ENCODE measurements at regions not wholly inside any gene's neighbourhood (a gene's known extent, or its start where the extent isn't known, plus 50 kb on each side); places are given as distances from the start of the nearest gene placed in this dataset.
A peak's percentile ranks its signal among the peaks of the same experiment; 100 is the strongest.

GRCh38 chr3:102207151-102207571 lies 227.7 kb upstream of the ZPLD1 start (continued):
- TF ChIP-seq TCF12 (IDR thresholded peaks at IDR 0.05) (peak; percentile 54), YY1 (IDR thresholded peaks at IDR 0.05; ENCODE audit: low read depth) (no peak), JUND (IDR thresholded peaks at IDR 0.05) (peak; percentile 10; the same call in 1 of the 2 replicates), GATA2 (CRISPR knock-in tag; IDR thresholded peaks at IDR 0.05) (no peak), PBX3 (IDR thresholded peaks at IDR 0.05) (peak; percentile 68), POLR2AphosphoS5 (IDR thresholded peaks at IDR 0.05; ENCODE audit: low read depth, low read length) (no peak), SIN3A (IDR thresholded peaks at IDR 0.05; ENCODE audit: borderline replicate concordance, low read depth, low read length) (no peak), SMC3 (IDR thresholded peaks at IDR 0.05; ENCODE audit: low read depth, low read length) (no peak), RCOR1 (IDR thresholded peaks at IDR 0.05; ENCODE audit: low read length) (no peak), USF1 (IDR thresholded peaks at IDR 0.05; ENCODE audit: borderline replicate concordance, low read depth) (no peak), CHD2 (IDR thresholded peaks at IDR 0.05; ENCODE audit: low read length, partially characterized antibody) (no peak), GABPA (IDR thresholded peaks at IDR 0.05; ENCODE audit: low read depth) (no peak), RXRA (IDR thresholded peaks at IDR 0.05; ENCODE audit: borderline replicate concordance, low read depth) (no peak), TEAD4 (IDR thresholded peaks at IDR 0.05; ENCODE audit: borderline replicate concordance, insufficient read depth) (0 out of 2 replicates have a peak, but pooled peaks have one; percentile 11), USF2 (IDR thresholded peaks at IDR 0.05; ENCODE audit: borderline replicate concordance, low read depth, low read length) (no peak), FOSL2 (IDR thresholded peaks at IDR 0.05; ENCODE audit: borderline replicate concordance, low read depth) (no peak), ELF1 (IDR thresholded peaks at IDR 0.05) (no peak), FOXM1 (IDR thresholded peaks at IDR 0.05; ENCODE audit: low read depth) (no peak), MEF2A (IDR thresholded peaks at IDR 0.05; ENCODE audit: borderline replicate concordance, low read depth) (no peak), RFX5 (IDR thresholded peaks at IDR 0.05; ENCODE audit: low read length) (no peak)

- CTCF ChIA-PET, result no interaction called here
These were observed 219.6 kb upstream of the ZPLD1 start for GRCh38 chr3:102215166-102215565.

More at GRCh38 chr3:102215166-102215565, 219.6 kb upstream of the ZPLD1 start:
- H3K4me1 ChIP-seq (ENCODE audit: control insufficient read depth in 1 of 2, insufficient read depth in 2 of 2, low read depth in 1 of 2, low read length in 1 of 2), result no peaks in the 10 kb centered on the region
- H3K79me2 ChIP-seq (ENCODE audit: insufficient read depth), result no peaks in the 10 kb centered on the region
- H3K27ac ChIP-seq (ENCODE audit: low read depth in 2 of 2, low read length in 1 of 2), result no peak overlapping the region
- H3K36me3 ChIP-seq (replicated peaks in 1 of 2; ENCODE audit: control insufficient read depth in 1 of 2, insufficient read depth in 2 of 2, low read length in 1 of 2), result peaks cover 0 to 4% of the 10 kb centered on the region in 2 experiments
- peaks cover 3% of the 10 kb centered on the region for H3F3A ChIP-seq (replicated peaks; ENCODE audit: insufficient read depth)
- no peak overlapping the region for H2AFZ ChIP-seq (ENCODE audit: low read depth)
- POLR2A ChIA-PET, result no interaction called here
- H3K9ac ChIP-seq, result no peak overlapping the region
- WGBS (ENCODE audit: low lambda C conversion rate), result 97% methylated on average over 2 of the region's 2 CpGs
- H4K20me1 ChIP-seq (ENCODE audit: insufficient read depth), result no peaks in the 10 kb centered on the region
- no peak for DNase-seq
- H3K4me3 ChIP-seq (ENCODE audit: low read depth in 2 of 2, low read length in 1 of 2), result no peak overlapping the region
- no peaks in the 10 kb centered on the region for H3K9me2 ChIP-seq
- no peaks in the 10 kb centered on the region; the same call in 1 of the 2 replicates for H3K9me3 ChIP-seq
- TF ChIP-seq RFX5 (IDR thresholded peaks at IDR 0.05; ENCODE audit: low read length) (no peak), YY1 (IDR thresholded peaks at IDR 0.05; ENCODE audit: low read depth) (no peak), EP300 (IDR thresholded peaks at IDR 0.05; ENCODE audit: borderline replicate concordance in 1 of 2, low read depth in 1 of 2, low read length in 1 of 2) (no peak), RCOR1 (IDR thresholded peaks at IDR 0.05; ENCODE audit: low read length) (no peak), MEF2A (IDR thresholded peaks at IDR 0.05; ENCODE audit: borderline replicate concordance, low read depth) (no peak), IRF3 (IDR thresholded peaks at IDR 0.05; ENCODE audit: low read depth, low read length) (no peak), POLR2AphosphoS5 (IDR thresholded peaks at IDR 0.05; ENCODE audit: low read depth, low read length) (no peak), TEAD4 (IDR thresholded peaks at IDR 0.05; ENCODE audit: borderline replicate concordance, insufficient read depth) (no peak), CHD2 (IDR thresholded peaks at IDR 0.05; ENCODE audit: low read length, partially characterized antibody) (no peak), USF1 (IDR thresholded peaks at IDR 0.05; ENCODE audit: borderline replicate concordance, low read depth) (no peak), FOSL2 (IDR thresholded peaks at IDR 0.05; ENCODE audit: borderline replicate concordance, low read depth) (no peak), USF2 (IDR thresholded peaks at IDR 0.05; ENCODE audit: borderline replicate concordance, low read depth, low read length) (no peak), MXI1 (IDR thresholded peaks at IDR 0.05; ENCODE audit: low read depth, low read length) (no peak), MAX (IDR thresholded peaks at IDR 0.05; ENCODE audit: low read depth) (no peak), GATA2 (CRISPR knock-in tag; IDR thresholded peaks at IDR 0.05) (no peak)
- no peak overlapping the region for H3K4me2 ChIP-seq
- H3K27me3 ChIP-seq (ENCODE audit: insufficient read depth), result no peaks in the 10 kb centered on the region
